IPS-20b (cell line): ENCODE measurements at regions not wholly inside any gene's neighbourhood (a gene's known extent, or its start where the extent isn't known, plus 50 kb on each side); places are given as distances from the start of the nearest gene placed in this dataset.

Experiments
- H3K27ac ChIP-seq: one replicate; pipeline ENCODE4 v1.5.1; 2013; ENCODE audit warnings: low read length
- H3K27me3 ChIP-seq: 2 replicates; pipeline ENCODE4 v1.6.1; 2013; ENCODE audit warnings: mild to moderate bottlenecking, low read length, inconsistent platforms; ENCODE audit not compliant: insufficient read depth
- H3K36me3 ChIP-seq: 2 replicates; pipeline ENCODE4 v1.6.1; 2013; ENCODE audit warnings: low read depth, mild to moderate bottlenecking, inconsistent platforms, low read length, moderate library complexity; ENCODE audit not compliant: insufficient read depth
- H3K4me1 ChIP-seq: 2 replicates; pipeline ENCODE4 v1.6.1; 2013; ENCODE audit warnings: mild to moderate bottlenecking, control low read depth, inconsistent platforms, low read length, moderate library complexity; ENCODE audit not compliant: insufficient read depth
- H3K4me3 ChIP-seq: 2 replicates; pipeline ENCODE4 v1.5.1; 2013; ENCODE audit warnings: mild to moderate bottlenecking, low read length, inconsistent platforms
- H3K9ac ChIP-seq: 2 replicates; pipeline ENCODE4 v1.6.1; 2013; ENCODE audit warnings: low read depth, mild to moderate bottlenecking, inconsistent platforms, low read length, moderate library complexity
- H3K9me3 ChIP-seq: 2 replicates; pipeline ENCODE4 v1.6.1; 2013; ENCODE audit warnings: mild to moderate bottlenecking, low read depth, low read length, inconsistent platforms; ENCODE audit not compliant: insufficient read depth

GRCh38 chr7:47202146-47202783, 379.6 kb downstream of the TNS3 start:
- no peaks in the 10 kb centered on the region for H3K36me3 ChIP-seq
- no peak overlapping the region for H3K9ac ChIP-seq
- no peaks in the 10 kb centered on the region; the same call in 1 of the 2 replicates for H3K4me1 ChIP-seq
- no peaks in the 10 kb centered on the region for H3K9me3 ChIP-seq
- H3K27me3 ChIP-seq: no peaks in the 10 kb centered on the region
- H3K27ac ChIP-seq: no peak overlapping the region
- H3K4me3 ChIP-seq: no peak overlapping the region

- no peak overlapping the region for H3K9ac ChIP-seq
- H3K27ac ChIP-seq: no peak overlapping the region
- no peak overlapping the region for H3K4me3 ChIP-seq
- H3K9me3 ChIP-seq: no peaks in the 10 kb centered on the region
- H3K36me3 ChIP-seq: no peaks in the 10 kb centered on the region
- H3K4me1 ChIP-seq: no peaks in the 10 kb centered on the region; the same call in 1 of the 2 replicates
- H3K27me3 ChIP-seq: no peaks in the 10 kb centered on the region
Measured at GRCh38 chr7:47198159-47198558, 383.8 kb downstream of the TNS3 start.

- no peaks in the 10 kb centered on the region for H3K9me3 ChIP-seq
Measured at GRCh38 chr7:47197486-47197885, 384.4 kb downstream of the TNS3 start.

GRCh38 chr7:47196737-47197136, 385.2 kb downstream of the TNS3 start:
- no peak overlapping the region for H3K4me3 ChIP-seq
- H3K27ac ChIP-seq: no peak overlapping the region
- no peaks in the 10 kb centered on the region for H3K36me3 ChIP-seq
- H3K4me1 ChIP-seq: no peaks in the 10 kb centered on the region
- no peaks in the 10 kb centered on the region for H3K27me3 ChIP-seq
- no peak overlapping the region for H3K9ac ChIP-seq
- no peaks in the 10 kb centered on the region for H3K9me3 ChIP-seq

More at GRCh38 chr7:47197486-47197885, 384.4 kb downstream of the TNS3 start:
- Histone ChIP-seq H3K36me3 (no peaks in the 10 kb centered on the region), H3K9ac (no peak overlapping the region), H3K27ac (no peak overlapping the region), H3K27me3 (no peaks in the 10 kb centered on the region), H3K4me1 (no peaks in the 10 kb centered on the region; the same call in 1 of the 2 replicates), H3K4me3 (no peak overlapping the region)

- Histone ChIP-seq H3K36me3 (no peaks in the 10 kb centered on the region), H3K9me3 (no peaks in the 10 kb centered on the region), H3K27me3 (no peaks in the 10 kb centered on the region), H3K9ac (no peak overlapping the region), H3K27ac (no peak overlapping the region), H3K4me1 (no peaks in the 10 kb centered on the region), H3K4me3 (no peak overlapping the region)
Measured at GRCh38 chr7:47196106-47196645, 385.7 kb downstream of the TNS3 start.

- Histone ChIP-seq H3K4me1 (no peaks in the 10 kb centered on the region), H3K4me3 (no peak overlapping the region), H3K9me3 (no peaks in the 10 kb centered on the region), H3K9ac (no peak overlapping the region), H3K27ac (no peak overlapping the region), H3K36me3 (no peaks in the 10 kb centered on the region), H3K27me3 (no peaks in the 10 kb centered on the region)
Measured at GRCh38 chr7:47195641-47196040, 386.3 kb downstream of the TNS3 start.

GRCh38 chr7:47194516-47195057, 387.3 kb downstream of the TNS3 start:
- Histone ChIP-seq H3K9me3 (no peaks in the 10 kb centered on the region), H3K9ac (no peak overlapping the region), H3K36me3 (no peaks in the 10 kb centered on the region), H3K27me3 (no peaks in the 10 kb centered on the region), H3K4me3 (no peak overlapping the region), H3K27ac (no peak overlapping the region), H3K4me1 (no peaks in the 10 kb centered on the region)

- H3K36me3 ChIP-seq: no peaks in the 10 kb centered on the region
- H3K27ac ChIP-seq: no peak overlapping the region
- no peaks in the 10 kb centered on the region for H3K9me3 ChIP-seq
- no peak overlapping the region for H3K9ac ChIP-seq
- H3K4me3 ChIP-seq: no peak overlapping the region
- H3K4me1 ChIP-seq: no peaks in the 10 kb centered on the region
- H3K27me3 ChIP-seq: no peaks in the 10 kb centered on the region
Measured at GRCh38 chr7:47192978-47193377, 388.9 kb downstream of the TNS3 start.

- no peaks in the 10 kb centered on the region for H3K27me3 ChIP-seq
Measured at GRCh38 chr7:47191876-47192291, 390.0 kb downstream of the TNS3 start.

GRCh38 chr7:47191316-47191715, 390.6 kb downstream of the TNS3 start:
- no peaks in the 10 kb centered on the region for H3K27me3 ChIP-seq
- no peaks in the 10 kb centered on the region for H3K9me3 ChIP-seq
- no peak overlapping the region for H3K27ac ChIP-seq
- no peaks in the 10 kb centered on the region for H3K36me3 ChIP-seq
- no peak overlapping the region for H3K4me3 ChIP-seq
- H3K4me1 ChIP-seq: no peaks in the 10 kb centered on the region
- H3K9ac ChIP-seq: no peak overlapping the region

More at GRCh38 chr7:47191876-47192291, 390.0 kb downstream of the TNS3 start:
- Histone ChIP-seq H3K9ac (no peak overlapping the region), H3K4me1 (no peaks in the 10 kb centered on the region), H3K4me3 (no peak overlapping the region), H3K9me3 (no peaks in the 10 kb centered on the region), H3K36me3 (no peaks in the 10 kb centered on the region), H3K27ac (no peak overlapping the region)

- Histone ChIP-seq H3K36me3 (no peaks in the 10 kb centered on the region), H3K27ac (no peak overlapping the region), H3K4me1 (no peaks in the 10 kb centered on the region), H3K9me3 (no peaks in the 10 kb centered on the region), H3K9ac (no peak overlapping the region), H3K4me3 (no peak overlapping the region), H3K27me3 (no peaks in the 10 kb centered on the region)
Measured at GRCh38 chr7:47190462-47190861, 391.4 kb downstream of the TNS3 start.

GRCh38 chr7:47188653-47189315, 393.1 kb downstream of the TNS3 start:
- H3K4me3 ChIP-seq: no peak overlapping the region
- H3K36me3 ChIP-seq: no peaks in the 10 kb centered on the region
- no peaks in the 10 kb centered on the region for H3K9me3 ChIP-seq
- no peaks in the 10 kb centered on the region for H3K4me1 ChIP-seq
- H3K9ac ChIP-seq: no peak overlapping the region
- H3K27me3 ChIP-seq: no peaks in the 10 kb centered on the region
- H3K27ac ChIP-seq: no peak overlapping the region
